IPS DF 6.9 (cell line): ENCODE measurements at regions not wholly inside any gene's neighbourhood (a gene's known extent, or its start where the extent isn't known, plus 50 kb on each side); places are given as distances from the start of the nearest gene placed in this dataset.

Experiments used
- DNase-seq: peaks from one replicate; pipeline ENCODE4 v3.0.0-alpha.2; 2013; ENCODE audit warnings: low read depth, low spot score
- H3K27ac ChIP-seq: one replicate; pipeline ENCODE4 v1.5.1; 2013; ENCODE audit warnings: low read length, control low read depth
- H3K27me3 ChIP-seq: 2 replicates; pipeline ENCODE4 v1.6.1; 2013; ENCODE audit warnings: mild to moderate bottlenecking, low read length; ENCODE audit not compliant: control insufficient read depth, insufficient read depth
- H3K36me3 ChIP-seq: 2 replicates; pipeline ENCODE4 v1.6.1; 2013; ENCODE audit warnings: low read length; ENCODE audit not compliant: control insufficient read depth, insufficient read depth
- H3K4me1 ChIP-seq: 2 replicates; pipeline ENCODE4 v1.6.1; 2013; ENCODE audit warnings: low read length; ENCODE audit not compliant: control insufficient read depth, insufficient read depth
- H3K4me3 ChIP-seq: 2 replicates; pipeline ENCODE4 v1.5.1; 2013; ENCODE audit warnings: mild to moderate bottlenecking, low read length
- H3K9me3 ChIP-seq: 2 replicates; pipeline ENCODE4 v1.6.1; 2013; ENCODE audit warnings: low read length, inconsistent platforms; ENCODE audit not compliant: control insufficient read depth, insufficient read depth
- WGBS: extraction: QIAGEN DNeasy Blood & Tissue Kit; methylation state at CpG from one replicate; pipeline ENCODE4 v1.1.7; 2013; ENCODE audit warnings: mixed read lengths, missing lambda C conversion rate; ENCODE audit not compliant: insufficient read length, insufficient coverage; 5-methylcytosine and 5-hydroxymethylcytosine counted together

- H3K4me3 ChIP-seq, result no peak overlapping the region
These were observed 143.2 kb upstream of the UMPS start for GRCh38 chr3:124587053-124587408.

GRCh38 chr3:124588036-124588435 lies 142.2 kb upstream of the UMPS start:
- Histone ChIP-seq H3K27ac (no peak overlapping the region), H3K36me3 (no peaks in the 10 kb centered on the region), H3K9me3 (no peaks in the 10 kb centered on the region), H3K4me1 (peaks cover 7% of the 10 kb centered on the region; the same call in 1 of the 2 replicates), H3K4me3 (no peak overlapping the region), H3K27me3 (peaks cover 14% of the 10 kb centered on the region)
- no peak for DNase-seq
- WGBS, result no CpG with 5 or more reads among the region's 1 CpG

More at GRCh38 chr3:124587053-124587408, 143.2 kb upstream of the UMPS start:
- no peak overlapping the region for H3K27ac ChIP-seq
- H3K4me1 ChIP-seq, result peaks cover 5% of the 10 kb centered on the region; the same call in 1 of the 2 replicates
- H3K36me3 ChIP-seq, result no peaks in the 10 kb centered on the region
- H3K9me3 ChIP-seq, result no peaks in the 10 kb centered on the region
- no CpG with 5 or more reads among the region's 3 CpGs for WGBS
- H3K27me3 ChIP-seq, result peaks cover 14% of the 10 kb centered on the region
- DNase-seq, result no peak

GRCh38 chr3:124588794-124589193 lies 141.5 kb upstream of the UMPS start:
- H3K36me3 ChIP-seq, result no peaks in the 10 kb centered on the region
- WGBS, result no CpG with 5 or more reads among the region's 2 CpGs
- H3K27me3 ChIP-seq, result peaks cover 14% of the 10 kb centered on the region

GRCh38 chr3:124591699-124592098 lies 138.6 kb upstream of the UMPS start:
- WGBS, result no CpG with 5 or more reads among the region's 2 CpGs
- H3K27me3 ChIP-seq, result peaks cover under 1% of the 10 kb centered on the region; the same call in 1 of the 2 replicates
- DNase-seq, result no peak
- no peaks in the 10 kb centered on the region for H3K9me3 ChIP-seq
- H3K36me3 ChIP-seq, result no peaks in the 10 kb centered on the region
- no peak overlapping the region for H3K4me3 ChIP-seq
- H3K27ac ChIP-seq, result no peak overlapping the region
- H3K4me1 ChIP-seq, result peaks cover 6% of the 10 kb centered on the region; the same call in 1 of the 2 replicates

More at GRCh38 chr3:124588794-124589193, 141.5 kb upstream of the UMPS start:
- Histone ChIP-seq H3K4me3 (no peak overlapping the region), H3K4me1 (peaks cover 8% of the 10 kb centered on the region; the same call in 1 of the 2 replicates), H3K27ac (no peak overlapping the region), H3K9me3 (no peaks in the 10 kb centered on the region)
- no peak for DNase-seq

DNA sequence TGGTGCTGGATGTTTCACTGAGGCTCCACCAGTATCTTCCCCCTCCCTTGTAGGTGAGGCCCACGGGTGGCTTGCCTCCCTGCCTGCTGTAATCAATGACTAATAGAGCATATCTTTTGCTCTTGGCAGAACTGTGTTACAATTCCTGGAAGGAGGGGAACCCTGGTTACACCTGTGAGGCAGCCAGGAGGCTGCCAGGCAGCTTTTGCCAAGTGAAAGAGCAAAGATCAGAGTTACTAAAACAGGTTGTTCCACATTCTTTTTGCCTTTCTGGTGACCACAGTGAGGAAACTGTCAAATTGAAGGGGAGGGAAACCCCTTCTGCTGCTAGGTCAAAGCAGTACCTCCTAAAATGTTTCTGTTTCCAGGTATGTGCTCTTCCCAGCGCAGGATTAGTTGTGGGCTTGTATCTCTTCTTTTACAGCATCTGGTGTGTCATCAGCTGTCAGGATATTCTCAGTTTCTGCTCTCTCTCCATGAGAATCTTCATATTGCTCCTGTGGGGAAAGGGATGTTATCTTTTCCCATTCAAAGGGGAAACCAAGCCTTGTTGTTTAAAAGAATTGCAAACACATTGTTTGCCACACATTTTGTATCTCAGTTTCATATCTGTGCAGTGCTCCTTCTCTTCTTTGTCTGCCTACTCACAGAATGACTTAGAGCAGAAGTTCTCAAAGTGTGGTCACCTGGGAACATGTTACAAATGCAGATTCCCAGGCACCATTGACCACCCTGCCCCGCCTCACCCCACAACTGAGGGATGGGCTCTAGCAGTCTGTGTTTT lies 137.4 kb upstream of the UMPS start:
- no peaks in the 10 kb centered on the region for H3K27me3 ChIP-seq
- H3K4me1 ChIP-seq, result peaks cover 3% of the 10 kb centered on the region; the same call in 1 of the 2 replicates
- DNase-seq, result no peak
- H3K36me3 ChIP-seq, result no peaks in the 10 kb centered on the region
- H3K9me3 ChIP-seq, result no peaks in the 10 kb centered on the region
- H3K27ac ChIP-seq, result no peak overlapping the region
- H3K4me3 ChIP-seq, result no peak overlapping the region
- no CpG with 5 or more reads among the region's 3 CpGs for WGBS

DNA sequence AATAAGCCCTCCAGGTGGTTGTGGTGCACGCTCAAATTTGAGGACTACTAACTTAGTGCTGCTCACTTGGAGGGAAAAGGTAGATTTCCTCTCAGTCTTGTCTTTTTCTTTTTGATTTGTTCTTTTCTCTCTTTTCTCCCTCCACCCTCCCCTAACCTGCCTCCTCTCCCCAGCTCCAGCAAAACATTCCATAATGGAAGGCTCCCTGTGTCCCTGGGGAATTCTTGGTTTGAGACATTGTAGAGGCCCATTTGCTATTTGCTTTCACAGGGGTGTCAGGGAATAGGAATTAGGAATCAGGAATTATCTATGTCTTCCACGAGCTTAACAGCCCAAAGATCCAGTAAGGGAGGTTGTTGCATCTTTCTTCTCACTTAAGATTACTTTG lies 136.8 kb upstream of the UMPS start:
- WGBS, result no CpG with 5 or more reads among the region's 2 CpGs
- no peaks in the 10 kb centered on the region for H3K9me3 ChIP-seq
- no peak overlapping the region for H3K27ac ChIP-seq
- H3K27me3 ChIP-seq, result no peaks in the 10 kb centered on the region
- peaks cover 3% of the 10 kb centered on the region; the same call in 1 of the 2 replicates for H3K4me1 ChIP-seq
- no peaks in the 10 kb centered on the region for H3K36me3 ChIP-seq
- no peak overlapping the region for H3K4me3 ChIP-seq
- no peak for DNase-seq

DNA sequence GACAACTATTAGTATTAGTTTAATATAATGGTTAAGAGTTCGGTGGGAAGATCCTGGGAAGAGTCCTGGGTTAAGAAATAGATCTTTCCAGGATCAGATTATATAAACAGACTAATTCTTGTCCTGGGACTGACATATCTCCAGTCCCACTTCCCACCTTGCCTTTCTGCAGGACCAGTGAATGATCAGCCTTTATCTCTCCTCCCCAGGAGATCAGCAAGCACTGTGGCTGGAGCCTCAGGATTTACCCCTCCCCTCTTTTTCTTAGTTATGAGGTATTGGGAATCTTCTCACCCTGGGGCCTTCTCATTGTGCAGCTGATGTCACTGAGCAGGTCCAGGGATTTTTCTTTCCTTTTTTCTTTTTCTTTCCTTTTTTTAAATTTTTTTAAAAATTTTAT lies 135.7 kb upstream of the UMPS start:
- Histone ChIP-seq H3K27ac (no peak overlapping the region), H3K27me3 (no peaks in the 10 kb centered on the region), H3K36me3 (no peaks in the 10 kb centered on the region), H3K4me1 (peaks cover 3% of the 10 kb centered on the region; the same call in 1 of the 2 replicates), H3K9me3 (no peaks in the 10 kb centered on the region), H3K4me3 (no peak overlapping the region)
- no CpG with 5 or more reads among the region's 1 CpG for WGBS
- DNase-seq, result no peak

DNA sequence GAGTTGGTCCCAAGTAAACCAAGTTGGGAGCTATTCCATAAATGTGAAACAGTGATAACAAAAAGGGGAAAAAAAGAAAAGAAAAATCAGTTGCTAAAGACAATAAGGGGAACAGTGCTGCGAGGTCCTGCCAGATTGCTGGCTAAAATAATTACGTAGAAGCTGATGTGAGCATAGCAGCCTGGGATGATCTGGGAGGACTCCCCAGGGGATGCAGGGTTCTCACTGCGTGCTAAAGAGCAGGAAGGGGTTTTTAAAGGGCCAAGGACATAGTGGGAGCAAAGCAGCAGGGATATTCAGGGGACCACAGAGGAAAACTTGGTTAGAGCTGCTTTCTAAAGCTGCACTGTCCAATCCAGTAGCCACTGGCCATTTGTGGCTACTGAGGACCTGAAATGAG lies 133.0 kb upstream of the UMPS start:
- H3K36me3 ChIP-seq, result no peaks in the 10 kb centered on the region
- no peaks in the 10 kb centered on the region for H3K27me3 ChIP-seq
- no peak overlapping the region for H3K27ac ChIP-seq
- no peaks in the 10 kb centered on the region for H3K9me3 ChIP-seq
- DNase-seq, result no peak
- no CpG with 5 or more reads among the region's 3 CpGs for WGBS
- no peak overlapping the region for H3K4me3 ChIP-seq
- H3K4me1 ChIP-seq, result peaks cover 3% of the 10 kb centered on the region; the same call in 1 of the 2 replicates

DNA sequence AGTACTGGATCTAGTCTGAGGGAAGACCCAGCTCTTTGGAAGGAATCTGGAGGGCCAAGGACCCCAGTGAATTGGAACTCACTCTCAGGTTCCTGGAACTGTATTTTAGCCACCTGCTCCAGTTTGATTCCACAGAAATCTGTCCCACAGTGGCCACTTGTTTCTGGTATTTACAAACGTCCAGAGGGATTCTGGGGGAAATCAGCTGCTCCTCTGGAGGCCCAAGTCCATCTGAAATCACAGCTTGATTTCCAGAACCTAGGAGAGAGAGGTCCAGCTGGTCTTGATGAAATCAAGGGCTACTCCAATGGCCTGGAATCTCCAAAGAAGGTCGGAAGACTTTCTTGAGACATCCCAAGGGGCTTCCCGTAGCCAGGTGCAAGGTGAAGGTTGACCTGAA lies 132.3 kb upstream of the UMPS start:
- WGBS, result no CpG with 5 or more reads among the region's 3 CpGs
- Histone ChIP-seq H3K27ac (no peak overlapping the region), H3K4me3 (no peak overlapping the region), H3K27me3 (no peaks in the 10 kb centered on the region), H3K9me3 (no peaks in the 10 kb centered on the region), H3K4me1 (0 out of 2 replicates have a peak, but pooled peaks cover 1% of the 10 kb centered on the region), H3K36me3 (no peaks in the 10 kb centered on the region)
- DNase-seq, result no peak

DNA sequence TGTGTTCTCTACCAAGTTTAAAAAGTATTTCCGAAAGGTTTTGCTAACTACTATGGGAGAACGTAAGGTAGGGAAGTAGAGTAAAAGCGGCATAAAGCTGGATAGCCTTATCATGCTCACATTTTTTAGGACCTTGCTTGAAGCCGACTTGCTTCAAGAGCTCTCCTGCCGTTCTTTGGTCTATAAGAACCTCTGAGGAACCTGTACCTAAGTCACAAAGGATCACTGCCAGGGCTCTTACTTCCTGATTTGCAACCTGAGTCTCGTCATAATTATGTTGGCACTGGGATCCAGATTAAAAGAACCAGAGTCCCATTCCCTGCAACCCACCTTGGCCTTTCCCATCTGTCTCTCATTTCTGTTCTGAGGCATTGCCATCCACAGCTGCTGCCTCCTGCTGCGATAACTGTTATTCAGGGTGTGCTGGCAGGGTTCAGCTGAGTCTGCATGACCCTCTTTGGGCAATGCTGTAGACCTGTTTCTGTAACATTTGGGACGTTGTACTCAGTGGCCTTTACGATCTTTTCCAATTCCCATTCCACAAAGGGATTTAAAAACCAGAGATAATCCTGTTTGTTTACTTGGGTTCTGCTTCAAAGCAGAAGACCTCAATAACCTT lies 131.0 kb upstream of the UMPS start:
- Histone ChIP-seq H3K4me3 (no peak overlapping the region), H3K36me3 (no peaks in the 10 kb centered on the region), H3K27me3 (no peaks in the 10 kb centered on the region), H3K27ac (no peak overlapping the region), H3K9me3 (no peaks in the 10 kb centered on the region), H3K4me1 (no peaks in the 10 kb centered on the region; the same call in 1 of the 2 replicates)
- DNase-seq, result no peak
- WGBS, result no CpG with 5 or more reads among the region's 9 CpGs
